Gastroesophageal sphincter (tissue), 4 donors: ENCODE measurements at regions not wholly inside any gene's neighbourhood (a gene's known extent, or its start where the extent isn't known, plus 50 kb on each side); places are given as distances from the start of the nearest gene placed in this dataset.

Experiments used
- ATAC-seq: fragments of 150-250 bp; one replicate; pipeline ENCODE4 v1.9.1; 2016; ENCODE audit warnings: mild to moderate bottlenecking, moderate library complexity
- H3K27ac ChIP-seq, 4 donors: fragments of 200-600 bp; sonication (generic) in 3 of 4; 1 replicate in 3 of 4; 2 replicates in 1 of 4; pipeline ENCODE4 v1.5.1; 2016 to 2019
- H3K27me3 ChIP-seq: fragments of 200-600 bp; sonication (generic); one replicate; pipeline ENCODE4 v1.5.1; 2019
- H3K36me3 ChIP-seq, 2 donors: fragments of 200-600 bp; sonication (generic); one replicate each; pipeline ENCODE4 v1.5.1; 2019; ENCODE audit warnings: control low read depth in 1 of 2
- H3K4me1 ChIP-seq, 3 donors: fragments of 200-600 bp; sonication (generic); 1 replicate in 2 of 3; 2 replicates in 1 of 3; pipeline ENCODE4 v1.5.1; 2016 to 2019; ENCODE audit warnings: control low read depth in 2 of 3
- H3K4me3 ChIP-seq, 2 donors: fragments of 200-600 bp; sonication (generic); one replicate each; pipeline ENCODE4 v1.5.1; 2019; ENCODE audit warnings: mild to moderate bottlenecking in 1 of 2, moderate library complexity in 1 of 2
- H3K9me3 ChIP-seq, 3 donors: fragments of 200-600 bp; sonication (generic); one replicate each; pipeline ENCODE4 v1.5.1; 2017 to 2019; ENCODE audit warnings: control low read depth in 2 of 3
- CTCF ChIP-seq, 4 experiments: fragments of 200-600 bp in 2 of 4; fragments of 450-650 bp in 2 of 4; sonication (generic) in 1 of 4; IDR thresholded peaks; one replicate each; pipeline ENCODE4 v1.5.1; 2017 to 2019; ENCODE audit warnings: antibody characterized with exemption in 4 of 4, mild to moderate bottlenecking in 2 of 4, moderate library complexity in 2 of 4
- EP300 ChIP-seq: sonication (generic); formaldehyde crosslinking; IDR thresholded peaks from one replicate; pipeline ENCODE4 v1.6.1; 2017; ENCODE audit warnings: antibody characterized with exemption, mild to moderate bottlenecking
- POLR2A ChIP-seq, 2 donors: fragments of 450-650 bp; IDR thresholded peaks; one replicate each; pipeline ENCODE4 v1.6.1; 2017; ENCODE audit warnings: antibody characterized with exemption in 2 of 2, mild to moderate bottlenecking in 2 of 2, moderate library complexity in 1 of 2
- POLR2AphosphoS5 ChIP-seq: sonication (generic); formaldehyde crosslinking; IDR thresholded peaks from one replicate; pipeline ENCODE4 v1.6.1; 2017; ENCODE audit warnings: antibody characterized with exemption
- WGBS, 2 donors: methylation state at CpG; one replicate each; pipeline ENCODE4 v1.1.5; 2018; ENCODE audit warnings: low coverage in 1 of 2; 5-methylcytosine and 5-hydroxymethylcytosine counted together

- Histone ChIP-seq H3K9me3 (no peaks in the 10 kb centered on the region), H3K36me3 (no peaks in the 10 kb centered on the region), H3K4me1 (no peaks in the 10 kb centered on the region), H3K27me3 (no peaks in the 10 kb centered on the region), H3K27ac (no peak overlapping the region), H3K4me3 (no peak overlapping the region)
- no peak for TF ChIP-seq POLR2AphosphoS5
- no peak for TF ChIP-seq POLR2A (IDR thresholded peaks at IDR 0.05)
- no peak for TF ChIP-seq EP300
- TF ChIP-seq CTCF (IDR thresholded peaks at IDR 0.05) = no peak
- ATAC-seq = no peak
- WGBS, 2 donors = 89 to 91% methylated on average over 1 of the region's 1 CpG
Observed at GRCh38 chr9:30673132-30673531, 1711.3 kb upstream of the ACO1 start.

- no peaks in the 10 kb centered on the region for H3K36me3 ChIP-seq
- H3K4me1 ChIP-seq = no peaks in the 10 kb centered on the region
- no peaks in the 10 kb centered on the region for H3K27me3 ChIP-seq
- no peak overlapping the region for H3K27ac ChIP-seq
- TF ChIP-seq POLR2A (IDR thresholded peaks at IDR 0.05) (no peak), POLR2AphosphoS5 (no peak), EP300 (no peak), CTCF (IDR thresholded peaks at IDR 0.05) (no peak)
- no peak for ATAC-seq
- no peak overlapping the region for H3K4me3 ChIP-seq
- no peaks in the 10 kb centered on the region for H3K9me3 ChIP-seq
- WGBS, 2 donors = 22 to 67% methylated on average over 1 of the region's 1 CpG
Observed at GRCh38 chr9:30676651-30677050, 1707.8 kb upstream of the ACO1 start.

- Histone ChIP-seq H3K27me3 (no peaks in the 10 kb centered on the region), H3K4me3 (no peak overlapping the region), H3K9me3 (no peaks in the 10 kb centered on the region), H3K27ac (no peak overlapping the region), H3K4me1 (no peaks in the 10 kb centered on the region), H3K36me3 (no peaks in the 10 kb centered on the region)
- ATAC-seq = no peak
- WGBS, 2 donors = 0 to 85% methylated on average over 1 of the region's 1 CpG
- TF ChIP-seq POLR2AphosphoS5 = no peak
- no peak for TF ChIP-seq POLR2A (IDR thresholded peaks at IDR 0.05)
- no peak for TF ChIP-seq EP300
- TF ChIP-seq CTCF (IDR thresholded peaks at IDR 0.05) = no peak
Observed at GRCh38 chr9:30677221-30677620, 1707.2 kb upstream of the ACO1 start.

GRCh38 chr9:30688801-30689200 lies 1695.6 kb upstream of the ACO1 start:
- Histone ChIP-seq H3K4me3 (no peak overlapping the region), H3K9me3 (no peaks in the 10 kb centered on the region), H3K27ac (no peak overlapping the region), H3K27me3 (no peaks in the 10 kb centered on the region), H3K36me3 (no peaks in the 10 kb centered on the region), H3K4me1 (no peaks in the 10 kb centered on the region)
- no peak for TF ChIP-seq POLR2AphosphoS5
- no peak for TF ChIP-seq EP300
- TF ChIP-seq POLR2A (IDR thresholded peaks at IDR 0.05) = no peak
- WGBS, 2 donors = 92 to 94% methylated on average over 3 to 13 of the region's 14 CpGs
- no peak for ATAC-seq

- no peak for TF ChIP-seq CTCF (IDR thresholded peaks at IDR 0.05)
- no peak for TF ChIP-seq POLR2AphosphoS5
- no peak for TF ChIP-seq EP300
- TF ChIP-seq POLR2A (IDR thresholded peaks at IDR 0.05) = no peak
- ATAC-seq = no peak
- no peak overlapping the region for H3K4me3 ChIP-seq
- H3K36me3 ChIP-seq = no peaks in the 10 kb centered on the region
- H3K27ac ChIP-seq = no peak overlapping the region
- H3K9me3 ChIP-seq = no peaks in the 10 kb centered on the region
- H3K27me3 ChIP-seq = no peaks in the 10 kb centered on the region
- WGBS, 2 donors = 57 to 67% methylated on average over 2 of the region's 2 CpGs
- H3K4me1 ChIP-seq = no peaks in the 10 kb centered on the region
Observed at GRCh38 chr9:30697958-30698357, 1686.5 kb upstream of the ACO1 start.
